ENCODE measurements at regions not wholly inside any gene's neighbourhood (a gene's known extent, or its start where the extent isn't known, plus 50 kb on each side); places are given as distances from the start of the nearest gene placed in this dataset.

- TF ChIP-seq ZNF768 (tag by site-specific recombination; IDR thresholded peaks at IDR 0.05) (no peak), MZF1 (tag by site-specific recombination; IDR thresholded peaks at IDR 0.05; ENCODE audit: borderline replicate concordance) (no peak), ZNF571 (tag by site-specific recombination; IDR thresholded peaks at IDR 0.05) (no peak), ZNF266 (tag by site-specific recombination; IDR thresholded peaks at IDR 0.05; ENCODE audit: low read depth) (no peak)
Observed at GRCh38 chr2:239585422-239585821, 184.6 kb upstream of the HDAC4 start (continued).

GRCh38 chr2:239584986-239585385, 184.2 kb upstream of the HDAC4 start:
- no peaks in the 10 kb centered on the region for H3K9me3 ChIP-seq (ENCODE audit: control insufficient read depth, insufficient read depth, low read depth, low read length)
- H3K27ac ChIP-seq (ENCODE audit: extremely low read depth, low read depth, low read length) = no peak overlapping the region
- TF ChIP-seq KLF10 (tag by site-specific recombination; IDR thresholded peaks at IDR 0.05) (no peak), ZNF140 (tag by site-specific recombination; IDR thresholded peaks at IDR 0.05) (no peak), ZFP37 (tag by site-specific recombination; IDR thresholded peaks at IDR 0.05) (no peak), ZNF624 (tag by site-specific recombination; IDR thresholded peaks at IDR 0.05) (no peak), ZNF596 (tag by site-specific recombination; IDR thresholded peaks at IDR 0.05) (no peak)
- no peak overlapping the region for H3K4me3 ChIP-seq (ENCODE audit: low read depth, low read length)
- ChIA-PET POLR2A (no interaction called here), CTCF (interaction anchor here (0.6 kb wide), 1 partner anchor 53 kb away, joined by 3 read pairs; no protein-coding TSS in a partner anchor)
- no peaks in the 10 kb centered on the region for H3K36me3 ChIP-seq (ENCODE audit: control insufficient read depth in 2 of 2, insufficient read depth in 1 of 2, low read length in 2 of 2)
- no peaks in the 10 kb centered on the region for H3K4me1 ChIP-seq (ENCODE audit: control insufficient read depth, insufficient read depth, low read length)

- Histone ChIP-seq H3K27ac (ENCODE audit: extremely low read depth, low read depth, low read length) (no peak overlapping the region), H3K9me3 (ENCODE audit: control insufficient read depth, insufficient read depth, low read depth, low read length) (no peaks in the 10 kb centered on the region), H3K4me3 (ENCODE audit: low read depth, low read length) (no peak overlapping the region), H3K36me3 (ENCODE audit: control insufficient read depth in 2 of 2, insufficient read depth in 1 of 2, low read length in 2 of 2) (no peaks in the 10 kb centered on the region), H3K4me1 (ENCODE audit: control insufficient read depth, insufficient read depth, low read length) (no peaks in the 10 kb centered on the region)
- CTCF ChIA-PET = interaction anchor here (0.6 kb wide), 1 partner anchor 54 kb away, joined by 3 read pairs; no protein-coding TSS in a partner anchor
- TF ChIP-seq ZNF169 (tag by site-specific recombination; IDR thresholded peaks at IDR 0.05) (no peak), ZNF837 (tag by site-specific recombination; IDR thresholded peaks at IDR 0.05) (no peak), ZNF2 (tag by site-specific recombination; IDR thresholded peaks at IDR 0.05) (no peak), ZNF274 (IDR thresholded peaks at IDR 0.05; ENCODE audit: low read length) (no peak), ZNF274 (tag by site-specific recombination; IDR thresholded peaks at IDR 0.05; ENCODE audit: borderline replicate concordance) (no peak), PRDM1 (tag by site-specific recombination; IDR thresholded peaks at IDR 0.05) (no peak), ZNF701 (tag by site-specific recombination; IDR thresholded peaks at IDR 0.05) (no peak), ZFHX2 (tag by site-specific recombination; conservative IDR thresholded peaks at IDR 0.05) (no peak), KLF10 (tag by site-specific recombination; IDR thresholded peaks at IDR 0.05) (no peak), ZNF121 (tag by site-specific recombination; IDR thresholded peaks at IDR 0.05) (no peak), ZNF610 (tag by site-specific recombination; IDR thresholded peaks at IDR 0.05; ENCODE audit: borderline replicate concordance) (no peak), ZBTB10 (tag by site-specific recombination; IDR thresholded peaks at IDR 0.05) (no peak), BCL11A (tag by site-specific recombination; IDR thresholded peaks at IDR 0.05; ENCODE audit: low read depth) (no peak), PRDM10 (tag by site-specific recombination; IDR thresholded peaks at IDR 0.05) (no peak), KLF1 (tag by site-specific recombination; IDR thresholded peaks at IDR 0.05) (no peak), ZNF302 (tag by site-specific recombination; IDR thresholded peaks at IDR 0.05; ENCODE audit: low read depth) (no peak), ZNF704 (tag by site-specific recombination; IDR thresholded peaks at IDR 0.05) (no peak)
- POLR2A ChIA-PET = no interaction called here
Observed at GRCh38 chr2:239583879-239584859, 183.3 kb upstream of the HDAC4 start.

Measured in HEK293 (cell line).